ENCODE measurements at regions not wholly inside any gene's neighbourhood (a gene's known extent, or its start where the extent isn't known, plus 50 kb on each side); places are given as distances from the start of the nearest gene placed in this dataset.
"Not testable (repeated sequence)": the region's sequence is repeated elsewhere in the genome, so short reads cannot be mapped to it uniquely, and the experiment has no call there.

DNA sequence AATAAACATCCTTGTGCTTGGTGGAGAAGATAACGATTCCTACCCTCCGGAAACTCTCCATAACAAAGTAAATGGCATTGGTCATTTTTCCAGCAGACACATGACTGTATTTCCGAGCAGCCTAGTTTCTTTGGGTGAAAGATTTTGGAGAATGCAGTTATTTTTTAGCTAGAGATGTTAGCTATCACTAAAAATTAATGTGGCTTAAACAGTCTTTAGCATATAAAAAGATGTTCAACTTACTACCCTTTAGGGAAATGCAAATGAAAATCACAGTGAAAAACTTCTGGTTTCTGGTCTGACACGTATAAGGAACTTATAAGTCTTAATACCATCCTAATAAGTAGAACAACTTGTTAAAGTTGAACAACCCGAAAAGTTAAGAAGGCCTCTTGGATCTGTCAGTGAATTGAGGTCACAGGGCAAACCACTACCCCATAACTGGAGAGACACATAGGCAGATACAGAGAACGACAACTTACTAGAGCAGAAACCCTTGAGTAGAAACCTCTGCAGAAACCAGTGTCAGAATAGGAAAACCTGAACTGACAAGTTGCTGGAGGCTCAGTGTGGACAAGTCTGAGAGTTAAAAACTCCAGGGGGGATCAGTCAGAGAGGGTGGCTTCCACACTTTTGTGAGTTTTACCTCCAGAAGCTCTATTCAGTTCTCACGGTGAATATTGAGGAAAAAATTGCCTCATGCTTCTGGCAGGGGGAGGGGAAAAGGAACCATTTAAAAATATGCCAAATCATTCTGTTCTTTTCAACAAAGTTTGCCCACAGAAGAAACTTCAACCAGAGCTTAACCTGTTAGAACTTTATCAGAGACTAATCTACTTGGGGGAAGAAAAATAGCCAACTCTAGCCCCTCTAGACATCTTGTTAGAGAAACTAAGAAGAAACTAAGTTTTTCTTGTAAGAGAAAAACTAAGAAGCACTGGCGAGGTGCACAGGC is 325.2 kb upstream of the RPS23 start:
- no peak for DNase-seq (ENCODE audit: low spot score)

DNA sequence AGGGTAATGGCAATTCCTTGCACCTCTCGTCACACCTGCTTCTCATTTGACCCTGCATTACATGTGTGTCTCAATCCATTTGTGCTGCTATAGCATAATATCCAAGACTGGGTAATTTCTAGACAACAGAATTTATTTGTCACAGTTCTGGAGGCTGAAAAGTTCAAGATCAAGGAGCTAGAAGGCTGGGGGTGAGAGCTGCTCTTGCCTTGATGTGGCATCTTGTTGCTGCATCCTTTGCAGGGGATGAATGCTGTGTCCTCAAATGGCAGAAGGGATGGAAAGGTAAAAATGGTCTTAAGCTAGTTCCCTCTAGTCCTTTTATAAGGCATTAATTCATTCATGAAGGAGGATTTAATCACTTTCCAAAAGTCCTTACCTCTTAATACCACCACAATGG is 323.7 kb upstream of the RPS23 start:
- DNase-seq (ENCODE audit: low spot score) = no peak

DNA sequence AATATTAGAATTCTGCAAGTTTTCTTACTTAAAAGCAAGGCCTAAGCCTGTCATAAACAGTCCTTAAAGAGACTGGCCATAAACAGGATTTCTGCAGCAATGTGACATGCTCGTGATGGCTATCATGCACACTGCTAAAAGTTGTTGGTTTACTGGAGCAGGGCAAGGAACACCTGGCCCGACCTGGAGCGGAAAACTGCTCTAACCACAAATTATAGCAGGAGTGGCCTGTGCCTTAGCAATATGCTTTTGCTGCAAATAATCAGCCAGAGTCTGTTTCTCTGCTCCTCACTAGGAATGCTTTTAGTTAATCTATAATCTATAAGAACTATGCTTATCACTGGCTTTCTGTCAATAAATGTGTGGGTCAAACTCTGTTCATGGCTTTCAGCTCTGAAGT is 322.9 kb upstream of the RPS23 start:
- peak; percentile 8 for DNase-seq (ENCODE audit: low spot score)

DNA sequence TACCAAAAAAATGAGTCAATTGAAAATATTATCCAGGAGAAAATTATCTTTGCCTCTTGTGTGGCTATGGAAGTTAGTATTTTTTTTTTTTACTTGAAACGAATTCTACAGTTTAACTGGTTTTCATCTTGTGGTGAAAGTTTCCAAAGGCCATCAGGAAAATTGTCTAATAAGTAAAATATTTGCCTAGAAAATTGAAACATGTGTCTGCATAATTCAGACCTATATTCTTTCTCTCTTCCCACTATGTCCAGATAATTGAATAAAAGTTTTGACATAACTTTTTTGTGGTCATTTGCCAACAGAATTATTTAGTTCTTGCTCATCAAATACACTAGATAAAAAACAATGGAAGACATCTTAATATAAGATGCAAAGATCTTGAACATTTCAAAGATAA is 321.5 kb upstream of the RPS23 start:
- no peak for DNase-seq (ENCODE audit: low spot score)

DNA sequence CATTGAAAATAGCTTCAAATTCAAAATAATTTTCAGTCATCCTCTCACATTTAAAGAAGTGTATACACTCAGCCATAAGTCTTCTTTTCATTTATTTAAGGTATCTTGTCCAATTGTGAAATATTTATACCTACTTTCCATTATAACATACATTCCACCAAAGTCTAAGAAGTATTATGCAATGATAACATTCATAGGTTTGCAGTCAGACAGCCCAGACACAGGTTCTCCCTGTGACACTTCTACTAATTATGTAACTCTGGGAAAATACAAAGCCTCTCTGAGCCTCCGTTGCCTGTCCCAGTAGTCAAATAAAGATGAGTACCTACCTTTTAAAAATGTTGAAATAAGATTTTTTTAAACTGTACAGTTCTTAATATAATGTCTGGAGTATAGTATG is 320.9 kb upstream of the RPS23 start:
- DNase-seq (ENCODE audit: low spot score) = no peak

DNA sequence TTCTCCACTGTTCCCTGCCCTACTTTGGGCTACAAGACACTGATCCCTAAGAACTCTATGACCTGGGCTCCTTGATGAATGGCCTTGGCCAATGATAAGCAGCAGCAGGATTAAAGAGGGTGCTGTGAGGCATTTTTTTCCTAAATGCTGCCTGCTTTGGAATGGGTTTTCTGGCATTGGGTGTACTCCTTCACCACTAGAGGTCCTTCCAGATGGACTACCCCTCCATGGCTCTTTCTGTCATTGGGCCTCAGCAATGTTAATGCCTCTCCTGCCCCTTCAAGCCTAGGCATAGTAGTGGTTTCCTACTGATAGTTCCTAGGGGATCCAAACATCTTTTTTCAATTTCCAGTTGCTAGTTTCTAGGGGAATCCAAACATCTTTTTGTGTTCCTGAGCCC is 319.3 kb upstream of the RPS23 start:
- no peak for DNase-seq (ENCODE audit: low spot score)

DNA sequence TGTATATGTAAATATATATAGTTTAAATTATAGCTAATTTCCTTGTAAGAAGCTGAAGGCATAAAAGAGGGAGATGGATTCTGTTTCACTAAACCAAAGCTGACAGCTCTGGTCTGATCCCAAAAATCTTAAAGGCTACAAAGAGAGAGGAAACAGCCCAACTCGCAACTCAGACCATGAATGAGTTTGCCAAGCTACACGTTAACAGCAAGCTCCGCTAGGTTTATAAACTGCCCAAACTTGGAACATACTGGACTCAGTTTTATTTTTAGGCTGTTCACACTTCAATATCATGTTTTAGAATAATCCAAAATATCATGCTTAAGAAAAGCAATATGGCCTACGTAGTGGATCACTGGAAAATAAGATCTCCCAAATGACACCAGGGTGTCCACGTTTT is 318.3 kb upstream of the RPS23 start:
- no peak for DNase-seq (ENCODE audit: low spot score)

DNA sequence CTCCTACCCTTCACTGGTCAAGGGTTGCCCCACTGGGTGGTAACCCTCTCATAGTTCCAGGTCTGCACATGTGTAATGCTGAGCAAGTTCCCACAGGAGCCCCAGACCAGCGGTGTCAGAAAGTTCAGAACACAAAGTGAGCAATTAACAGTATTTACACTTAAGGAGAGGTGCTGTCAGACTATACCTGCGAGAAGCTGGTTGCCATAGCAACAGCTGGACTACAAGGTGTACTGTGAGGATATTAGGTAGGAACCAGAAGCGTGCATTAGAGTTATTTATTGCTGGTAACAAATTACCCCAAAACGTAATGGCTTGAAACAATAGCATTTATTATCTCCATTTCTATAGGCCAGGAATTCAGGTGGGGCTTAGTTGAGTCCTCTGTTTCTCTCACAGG is 317.0 kb upstream of the RPS23 start:
- DNase-seq (ENCODE audit: low spot score) = no peak

DNA sequence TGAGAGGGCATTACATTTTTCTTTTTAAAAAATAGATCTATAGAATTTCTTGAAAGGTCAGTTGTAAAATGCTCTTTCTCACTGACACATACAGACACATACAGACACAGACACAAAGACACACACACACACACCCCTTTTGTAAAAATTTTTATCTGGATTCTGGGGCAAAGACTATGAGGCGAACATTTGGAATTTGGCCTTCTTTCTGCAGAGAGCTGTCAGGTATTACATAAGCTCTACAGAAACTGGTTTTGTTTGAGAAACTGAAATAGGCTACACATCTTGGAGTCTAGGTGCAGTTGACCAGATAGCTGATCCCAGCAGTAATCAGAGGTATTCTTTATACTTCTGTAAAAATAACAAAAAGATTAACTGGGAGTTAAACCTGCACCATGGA is 315.9 kb upstream of the RPS23 start:
- no peak for DNase-seq (ENCODE audit: low spot score)

DNA sequence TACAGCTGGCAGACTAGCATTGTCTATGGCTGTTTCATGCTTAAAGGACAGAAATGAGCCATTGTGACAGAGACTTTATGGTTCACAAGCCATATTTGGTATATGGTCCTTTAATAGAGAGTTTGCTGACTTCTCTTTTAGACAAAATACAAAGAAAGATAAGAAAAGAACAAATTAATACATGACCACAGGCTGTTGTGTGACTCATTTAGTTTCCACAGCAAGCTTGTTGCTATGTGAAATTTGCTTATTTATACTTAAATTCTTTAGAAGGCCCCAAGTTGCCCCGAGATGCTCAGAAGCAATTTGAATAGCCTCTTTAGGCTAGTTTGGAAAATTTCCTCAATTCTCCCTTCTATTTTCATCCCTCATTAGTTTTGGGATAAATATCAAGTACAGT is 315.3 kb upstream of the RPS23 start:
- no peak for DNase-seq (ENCODE audit: low spot score)

DNA sequence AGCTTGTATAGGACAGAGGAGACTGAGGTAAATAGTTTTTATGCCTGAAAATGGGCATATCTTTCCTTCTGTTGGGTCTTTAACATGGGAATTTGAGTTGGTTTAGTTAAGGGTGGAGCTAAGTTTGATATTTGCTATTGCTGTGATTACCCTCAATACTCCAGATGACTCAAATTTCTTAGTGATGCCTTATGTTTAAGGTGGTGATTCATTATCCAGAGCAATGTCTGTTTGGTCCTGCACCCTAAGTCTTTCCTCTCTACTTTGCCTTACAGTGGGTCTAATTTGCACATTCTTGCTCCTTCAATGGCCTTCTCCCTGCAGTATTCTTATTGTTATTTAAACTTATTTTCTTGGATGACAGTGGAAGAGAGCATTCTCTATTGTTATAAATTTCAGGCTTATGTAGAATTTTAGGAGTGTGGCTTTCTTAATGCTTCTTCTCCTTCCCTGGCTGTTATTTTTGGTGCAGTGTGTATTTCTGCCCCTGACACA is 312.9 kb upstream of the RPS23 start:
- DNase-seq (ENCODE audit: low spot score) = no peak

DNA sequence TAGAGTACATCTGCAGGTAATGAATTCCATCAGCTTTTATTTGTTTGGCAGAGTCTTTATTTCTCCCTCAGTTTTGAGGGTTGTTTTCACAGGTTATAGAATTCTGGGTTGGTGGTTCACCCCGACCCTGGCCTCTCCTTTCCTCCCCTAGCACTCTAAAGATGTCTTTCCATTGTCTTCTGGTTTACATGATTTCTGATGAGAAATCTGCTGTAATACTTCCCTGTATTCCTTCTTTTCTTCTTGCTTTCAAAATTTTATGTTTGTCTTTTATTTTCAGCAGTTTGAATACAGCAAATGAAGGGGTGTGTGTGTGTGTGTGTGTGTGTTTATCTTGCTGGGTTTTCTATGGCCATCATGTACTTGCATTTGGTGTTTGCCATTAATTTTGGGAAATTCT is 312.0 kb upstream of the RPS23 start:
- no peak for DNase-seq (ENCODE audit: low spot score)

DNA sequence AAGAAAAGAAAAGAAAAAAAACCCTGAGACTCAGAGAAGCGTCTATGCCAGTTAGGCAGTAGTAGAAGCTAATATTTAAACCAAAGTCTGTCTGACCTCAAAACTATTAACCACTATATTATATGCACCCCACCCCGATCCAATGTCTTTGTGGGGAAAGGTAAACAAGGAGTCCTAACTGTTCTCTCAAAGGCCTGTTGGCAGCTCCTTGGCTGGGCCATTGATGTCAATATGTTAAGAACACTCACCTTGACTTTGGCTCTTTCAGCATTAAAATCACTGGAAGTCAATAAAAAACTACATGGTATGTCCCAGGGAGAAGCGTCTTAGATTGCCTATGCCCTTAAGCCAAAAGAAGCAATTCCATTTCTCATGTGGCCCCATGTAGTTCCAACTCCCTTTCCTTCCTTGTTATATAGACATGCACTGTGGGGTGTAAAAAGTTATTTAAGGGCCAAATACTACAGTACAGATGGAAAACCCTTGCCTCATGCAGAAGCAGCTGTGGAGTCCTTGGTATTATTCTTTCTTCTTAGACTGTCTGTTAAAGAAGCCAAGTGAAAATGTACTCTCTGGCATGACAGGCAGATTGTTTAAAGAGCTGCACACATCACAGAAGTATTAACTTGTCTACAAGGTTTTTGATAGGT is 308.6 kb upstream of the RPS23 start:
- no peak for DNase-seq (ENCODE audit: low spot score)

DNA sequence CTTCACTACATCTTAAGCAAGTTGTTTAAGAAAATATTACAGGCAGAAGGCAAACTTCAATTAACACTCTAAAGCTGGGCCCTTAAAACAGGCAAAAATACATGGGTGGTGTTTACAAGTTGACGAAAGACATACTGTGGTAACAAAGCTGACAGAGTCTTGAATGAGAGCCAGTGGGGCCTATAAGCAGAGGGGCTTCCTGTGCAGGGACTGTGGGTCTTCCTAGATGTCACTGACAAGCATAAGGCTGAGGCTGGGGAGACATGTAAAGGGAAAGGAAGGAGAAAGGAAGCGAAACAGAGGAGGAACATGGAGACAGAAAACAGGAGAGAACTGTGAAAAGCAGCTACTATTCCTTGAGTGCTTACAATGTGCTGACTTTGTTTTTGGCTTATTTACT is 308.0 kb upstream of the RPS23 start:
- no peak for DNase-seq (ENCODE audit: low spot score)

DNA sequence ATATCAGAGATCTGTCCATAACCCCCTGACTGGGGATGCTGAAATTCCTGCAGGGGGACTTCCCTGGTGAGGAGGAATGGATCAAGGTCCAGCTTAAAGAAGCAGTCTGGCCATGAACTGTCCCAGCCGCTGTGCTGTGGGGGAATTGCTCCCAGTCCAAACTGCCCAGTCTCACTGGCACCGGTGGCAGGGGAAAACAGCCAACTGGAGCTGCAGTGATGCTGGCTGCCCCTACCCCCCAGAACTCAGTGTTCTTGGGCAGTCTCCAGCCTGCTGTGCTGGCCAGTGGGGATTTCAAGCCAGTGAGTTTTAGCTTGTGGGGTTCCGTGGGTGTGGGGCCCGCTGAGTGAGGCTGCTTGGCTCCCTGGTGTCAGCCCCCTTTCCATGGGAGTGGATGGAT is 306.5 kb upstream of the RPS23 start:
- no peak for DNase-seq (ENCODE audit: low spot score)

DNA sequence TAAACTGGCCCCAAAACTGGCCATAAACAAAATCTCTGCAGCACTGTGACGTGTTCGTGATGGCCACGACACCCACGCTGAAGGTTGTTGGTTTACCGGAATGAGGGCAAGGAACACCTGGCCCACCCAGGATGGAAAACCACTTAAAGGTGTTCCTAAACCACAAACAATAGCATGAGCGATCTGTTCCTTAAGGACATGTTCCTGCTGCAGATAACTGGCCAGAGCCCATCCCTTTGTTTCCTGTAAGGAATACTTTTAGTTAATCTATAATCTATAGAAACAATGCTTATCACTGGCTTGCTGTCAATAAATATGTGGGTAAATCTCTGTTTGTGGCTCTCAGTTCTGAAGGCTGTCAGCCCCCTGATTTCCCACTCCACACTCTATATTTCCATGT is 305.2 kb upstream of the RPS23 start:
- not testable (repeated sequence) for DNase-seq (ENCODE audit: low spot score)

DNA sequence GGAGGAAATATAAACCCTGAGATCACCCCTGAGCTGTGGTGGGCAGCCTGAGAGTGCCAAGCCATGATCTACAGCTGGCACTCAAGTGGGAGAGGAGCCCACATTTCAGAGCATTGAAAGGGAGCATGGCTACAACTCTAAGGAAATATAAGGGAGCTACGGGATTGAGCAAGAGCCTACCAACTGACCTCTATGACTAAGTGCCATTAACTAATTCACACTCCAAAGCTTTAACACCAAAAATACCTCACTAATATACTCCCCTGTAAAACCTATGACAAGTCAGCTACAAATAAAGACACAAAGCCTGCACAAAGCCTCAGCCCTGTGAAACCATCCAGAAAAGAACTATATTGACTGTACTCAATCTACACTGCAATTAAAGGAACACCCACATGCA is 286.8 kb upstream of the RPS23 start:
- DNase-seq (ENCODE audit: low spot score) = no peak

DNA sequence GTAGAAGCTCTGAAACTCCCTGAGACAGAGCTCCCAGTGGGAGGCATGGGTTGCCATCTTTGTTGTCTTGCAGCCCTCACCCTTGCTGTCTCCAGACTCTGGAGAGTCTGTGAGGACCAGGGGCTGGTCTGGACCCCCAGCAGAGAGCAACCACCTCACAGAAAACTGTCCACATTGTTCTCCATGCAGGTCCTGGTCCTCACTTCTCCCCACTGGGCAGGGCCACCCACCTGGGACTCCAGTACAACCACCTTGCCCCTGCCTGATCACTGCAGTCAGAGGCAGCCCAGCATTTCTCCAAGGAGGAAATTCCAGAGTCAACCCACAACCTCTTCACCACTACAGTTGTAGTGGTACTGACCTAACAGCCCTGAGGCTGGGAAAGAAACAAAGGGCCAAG is 285.6 kb upstream of the RPS23 start:
- DNase-seq (ENCODE audit: low spot score) = no peak

DNA sequence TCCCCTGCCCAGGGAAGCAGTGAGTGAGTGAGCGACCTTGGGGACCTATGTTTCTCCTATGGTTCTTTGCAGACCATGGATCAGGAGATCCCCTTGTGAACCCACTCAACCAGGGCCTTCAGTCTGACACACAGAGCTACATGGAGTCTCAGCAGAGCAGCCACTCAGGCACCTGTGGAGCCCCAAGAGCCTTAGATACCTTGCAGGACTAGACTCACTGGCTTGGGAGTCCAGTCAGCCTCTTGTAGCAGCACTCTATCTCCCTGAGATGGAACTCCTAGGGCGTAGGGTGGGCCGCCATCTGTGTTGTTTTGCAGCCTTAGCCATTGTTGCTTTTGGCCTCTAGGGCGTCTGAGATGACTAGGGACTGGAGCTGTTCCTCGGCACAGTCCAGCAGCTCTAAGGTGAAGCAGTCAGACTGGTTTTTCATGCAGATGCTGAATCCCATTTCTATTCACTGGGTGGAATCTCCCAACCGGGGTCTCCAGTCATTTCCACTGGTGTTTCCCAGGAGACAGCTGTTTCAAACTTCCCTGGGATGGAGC is 284.6 kb upstream of the RPS23 start:
- DNase-seq (ENCODE audit: low spot score) = no peak

DNA sequence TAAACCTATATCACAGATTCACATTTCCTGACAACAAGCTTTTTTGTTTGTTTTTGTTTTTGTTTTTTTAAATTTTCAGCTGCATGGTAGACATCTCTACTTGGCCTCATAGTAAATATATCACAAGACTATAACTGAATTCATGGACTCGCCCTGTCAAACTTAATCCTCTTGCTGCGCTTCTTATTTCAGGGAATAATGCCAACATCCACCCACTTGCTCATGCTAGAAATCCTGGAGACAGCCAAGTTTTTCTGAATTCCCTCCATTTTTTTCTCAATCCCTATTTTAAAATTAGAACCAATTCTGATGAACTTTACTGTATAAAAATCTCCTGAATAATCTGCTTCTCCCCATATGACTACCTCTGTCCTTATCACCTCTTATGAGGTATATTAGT is 283.6 kb upstream of the RPS23 start:
- DNase-seq (ENCODE audit: low spot score) = no peak

DNA sequence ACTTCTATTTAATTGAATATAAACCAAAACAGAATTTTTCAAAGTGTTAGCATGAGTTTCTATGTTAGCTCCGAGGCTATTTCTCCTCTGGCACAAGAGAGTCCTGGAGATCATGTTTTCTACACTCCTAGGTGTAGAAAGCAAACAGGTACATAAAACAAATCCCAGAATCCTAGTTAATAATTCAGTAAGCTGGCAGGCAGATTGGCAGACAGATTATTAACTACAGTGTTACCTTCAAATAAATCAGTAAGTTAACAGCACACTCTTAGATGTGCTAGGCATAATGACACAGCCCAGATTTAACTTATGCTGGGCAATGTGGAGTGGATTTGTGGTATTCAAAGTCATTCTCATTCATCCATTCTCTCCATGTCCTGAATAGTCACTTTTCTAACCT is 282.8 kb upstream of the RPS23 start:
- DNase-seq (ENCODE audit: low spot score) = no peak

DNA sequence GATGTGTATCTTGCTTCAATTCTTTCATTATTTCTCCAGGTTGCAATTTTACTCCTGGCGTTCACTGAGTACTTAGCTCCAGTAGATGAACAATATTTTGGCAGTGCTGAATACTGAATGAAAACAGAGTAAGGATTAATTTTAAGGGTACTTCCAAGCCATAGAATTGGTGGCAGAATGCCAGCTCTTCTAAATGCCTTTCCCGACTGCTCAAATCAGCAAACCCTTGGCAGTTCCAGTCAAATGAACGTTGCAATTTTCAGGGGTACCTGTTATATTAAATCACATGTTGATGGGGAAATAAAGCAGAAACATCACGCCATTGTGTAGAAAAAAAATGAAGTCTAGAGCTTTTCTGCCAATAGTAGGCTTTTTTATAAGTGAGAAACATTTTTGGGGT is 282.4 kb upstream of the RPS23 start:
- no peak for DNase-seq (ENCODE audit: low spot score)

DNA sequence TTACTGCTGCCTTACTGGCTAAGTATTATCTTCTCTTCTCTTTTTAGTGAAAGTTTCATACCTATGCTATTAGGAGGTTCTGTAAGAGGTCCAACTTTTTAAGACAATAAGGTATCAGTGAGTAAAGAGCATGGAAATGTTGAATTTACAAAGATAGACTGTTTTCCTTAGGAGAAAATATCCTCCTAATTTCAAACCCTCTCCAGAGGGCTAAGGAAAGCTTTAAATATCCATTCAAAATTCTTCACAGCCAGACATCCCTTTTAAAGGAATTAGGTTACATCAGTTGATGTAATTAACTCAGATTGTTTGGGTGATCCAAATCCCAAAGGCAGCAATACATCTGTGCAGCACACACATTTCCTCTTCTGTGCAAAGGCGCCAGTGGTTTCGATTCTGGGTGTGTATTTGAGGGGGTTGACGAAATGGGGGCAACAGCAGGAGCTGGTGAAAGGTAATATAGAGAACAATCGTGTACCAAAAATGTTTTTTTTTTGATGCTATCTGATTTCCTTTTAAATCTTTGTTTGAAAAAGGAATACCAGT is 273.8 kb upstream of the RPS23 start:
- DNase-seq (ENCODE audit: low spot score) = no peak

Measured in SW480 (cell line).